GM21619 (cell line): ENCODE measurements at regions not wholly inside any gene's neighbourhood (a gene's known extent, or its start where the extent isn't known, plus 50 kb on each side); places are given as distances from the start of the nearest gene placed in this dataset.

ENCODE experiments used
- ATAC-seq: cut with Tn5 transposase; IDR thresholded peaks from one replicate; pipeline ENCODE4 v1.9.1; 2021; ENCODE audit not compliant: unreplicated experiment

DNA sequence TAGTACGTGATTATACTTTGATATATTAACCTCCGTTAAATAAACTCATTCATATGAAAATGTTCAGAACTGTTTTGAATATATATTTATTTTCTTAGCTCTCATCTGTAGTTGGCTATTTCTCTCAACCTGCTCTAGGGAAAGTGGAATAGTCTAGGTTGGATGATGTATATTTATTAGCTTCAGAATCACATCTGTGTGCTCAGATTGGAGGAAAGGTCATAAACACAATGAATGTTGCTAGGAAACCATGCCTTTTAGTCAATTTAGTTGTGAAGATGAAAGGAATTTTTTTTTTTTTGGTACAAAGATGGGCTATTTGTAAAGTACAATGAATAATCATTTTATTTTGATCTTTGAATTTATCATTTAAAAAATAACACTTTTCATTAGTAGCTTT is 439.1 kb downstream of the FOXG1 start:
- no peak for ATAC-seq

DNA sequence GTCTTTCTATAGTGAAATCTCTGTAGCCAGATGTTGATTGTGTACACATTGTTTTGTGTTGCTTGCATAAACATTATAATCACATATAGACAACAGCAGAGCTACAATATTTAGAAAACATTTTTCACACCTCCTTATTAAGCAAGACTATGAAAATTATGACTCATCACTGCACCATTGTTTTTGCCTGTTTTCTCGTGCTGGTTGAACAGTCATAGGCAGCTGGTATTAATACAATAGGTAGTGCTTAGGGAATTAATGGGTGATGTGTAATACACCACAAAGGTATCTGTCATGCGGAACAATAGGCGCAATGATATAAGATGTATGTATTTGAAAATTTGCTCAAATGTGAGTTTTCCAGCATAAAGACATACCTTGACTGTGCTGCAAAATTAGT is 449.3 kb downstream of the FOXG1 start:
- ATAC-seq = no peak

DNA sequence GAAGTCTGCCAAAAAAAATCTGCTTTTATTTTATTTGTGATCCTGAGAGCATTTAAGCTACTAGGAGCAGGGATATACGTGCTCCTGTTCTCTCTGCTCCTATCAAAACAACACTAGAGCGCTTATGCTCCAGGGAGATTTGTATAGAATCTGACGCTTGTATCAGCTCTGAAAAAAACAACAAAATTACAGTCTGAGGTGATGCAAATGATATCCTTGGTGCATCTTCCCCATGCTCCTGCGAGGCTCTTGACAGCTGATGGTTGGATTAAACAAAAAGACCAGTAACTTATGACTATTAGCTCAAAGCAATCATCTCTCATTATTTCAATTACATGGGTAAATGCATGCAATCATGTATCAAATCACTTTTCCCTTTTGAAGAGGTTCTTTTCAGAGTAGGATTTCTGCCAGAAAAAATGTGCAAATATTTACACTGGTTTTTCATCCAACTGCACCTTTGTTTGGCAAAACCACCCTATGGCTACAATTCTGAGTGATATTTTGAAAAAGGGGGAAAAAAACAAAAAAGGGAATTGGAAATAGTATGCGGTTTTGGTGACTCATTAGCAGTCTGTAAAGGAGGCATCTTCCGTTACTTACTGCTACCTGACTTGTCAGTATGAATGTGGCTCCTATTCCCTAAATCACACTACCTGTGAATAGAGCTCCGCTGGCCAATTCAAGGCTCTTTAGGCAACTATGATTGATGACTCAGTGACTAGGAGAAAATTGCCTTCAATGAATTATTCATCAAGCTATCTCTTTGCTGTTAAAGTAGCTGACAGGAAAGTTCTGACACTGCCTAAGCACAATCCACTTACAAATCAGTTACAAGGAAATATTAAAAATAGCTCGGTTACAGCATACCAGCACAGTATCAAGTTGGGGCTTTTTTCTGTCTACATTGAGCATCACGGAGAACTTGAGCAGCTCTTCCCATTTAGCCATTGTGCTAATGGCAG is 450.0 kb downstream of the FOXG1 start:
- ATAC-seq = no peak

DNA sequence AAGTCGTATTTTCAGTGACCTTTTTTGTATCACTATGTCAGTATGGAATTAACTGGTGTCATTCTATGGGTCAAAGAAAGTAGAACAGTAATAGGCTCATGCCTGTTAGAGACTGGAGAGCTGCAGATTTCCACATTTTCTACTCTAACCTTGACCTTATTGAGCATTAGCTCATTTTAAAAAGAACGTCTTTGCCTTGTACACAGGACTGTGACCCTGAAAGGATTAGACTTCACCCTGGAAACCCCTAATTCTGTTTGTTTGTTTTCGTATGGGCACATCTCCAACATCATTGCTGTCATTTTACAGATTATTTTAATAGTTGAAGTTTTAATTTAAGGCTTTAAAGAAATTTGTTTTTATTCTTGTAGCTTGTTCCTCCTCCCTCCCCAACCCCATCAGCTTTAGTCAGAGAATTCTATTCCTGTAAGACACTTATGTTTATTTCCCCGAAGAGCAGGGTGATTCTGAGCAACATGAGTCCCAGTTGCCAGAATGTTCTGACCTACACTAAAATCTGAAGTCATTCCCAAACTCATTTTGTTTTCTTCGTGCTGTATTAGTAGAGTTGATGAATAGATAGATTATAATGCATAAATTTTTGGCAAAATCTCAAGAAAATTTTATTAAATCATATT is 451.3 kb downstream of the FOXG1 start:
- ATAC-seq = no peak

DNA sequence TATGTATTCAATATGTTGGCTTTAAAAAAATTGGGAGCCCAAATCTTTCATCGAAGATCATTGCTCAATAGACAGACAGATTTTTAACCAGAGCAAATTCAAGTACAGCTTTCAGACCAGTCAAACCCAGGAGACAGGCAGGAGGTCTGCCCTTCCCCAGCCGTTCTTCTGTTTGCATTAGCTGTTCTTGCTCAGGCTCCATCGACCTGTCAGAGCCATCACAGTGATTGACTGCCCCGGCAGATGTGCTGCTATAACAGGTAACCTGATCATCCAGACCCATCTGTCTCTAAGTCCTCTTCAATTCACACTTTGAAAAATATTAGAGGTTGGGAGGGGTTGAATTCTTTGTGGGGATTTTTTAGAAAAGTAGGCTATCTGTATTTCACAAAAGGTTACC is 453.5 kb downstream of the FOXG1 start:
- no peak for ATAC-seq

DNA sequence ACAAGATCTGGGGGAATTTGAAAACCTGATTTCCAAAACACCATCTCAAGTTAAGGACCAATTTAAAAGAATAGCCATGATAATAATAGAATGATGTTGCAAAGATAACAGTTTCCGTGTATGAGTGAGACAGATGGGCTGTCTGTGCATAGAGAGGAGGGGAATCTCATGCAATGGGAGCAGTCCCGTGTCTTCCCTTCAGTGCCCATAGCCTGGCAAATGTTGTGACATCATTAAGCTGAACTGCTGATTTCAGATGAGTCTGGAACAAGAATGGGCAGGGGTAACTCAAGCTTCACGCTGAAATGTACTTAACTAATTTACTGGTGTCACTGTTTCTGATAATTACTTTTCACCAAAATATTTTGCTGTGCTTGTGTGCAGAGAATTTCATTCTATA is 454.0 kb downstream of the FOXG1 start:
- ATAC-seq = no peak

DNA sequence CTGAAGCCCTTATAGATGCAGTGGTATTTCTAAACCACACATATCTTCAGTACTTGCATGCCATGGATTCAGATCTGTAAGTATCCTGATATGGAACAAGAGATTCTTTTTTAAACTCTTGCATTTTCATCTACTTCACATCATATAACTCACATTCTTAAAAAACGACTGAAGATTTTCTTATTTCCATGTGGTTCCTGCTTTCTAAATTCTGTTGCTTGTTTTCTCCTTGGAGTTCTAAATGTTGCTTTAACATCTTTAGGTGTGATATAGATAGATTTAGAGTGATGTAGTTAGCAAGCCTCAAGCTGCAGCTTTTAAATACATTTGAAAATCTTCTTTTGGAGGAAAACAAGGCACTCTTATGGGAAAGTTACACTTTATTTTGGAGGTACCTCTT is 455.4 kb downstream of the FOXG1 start:
- ATAC-seq = no peak

DNA sequence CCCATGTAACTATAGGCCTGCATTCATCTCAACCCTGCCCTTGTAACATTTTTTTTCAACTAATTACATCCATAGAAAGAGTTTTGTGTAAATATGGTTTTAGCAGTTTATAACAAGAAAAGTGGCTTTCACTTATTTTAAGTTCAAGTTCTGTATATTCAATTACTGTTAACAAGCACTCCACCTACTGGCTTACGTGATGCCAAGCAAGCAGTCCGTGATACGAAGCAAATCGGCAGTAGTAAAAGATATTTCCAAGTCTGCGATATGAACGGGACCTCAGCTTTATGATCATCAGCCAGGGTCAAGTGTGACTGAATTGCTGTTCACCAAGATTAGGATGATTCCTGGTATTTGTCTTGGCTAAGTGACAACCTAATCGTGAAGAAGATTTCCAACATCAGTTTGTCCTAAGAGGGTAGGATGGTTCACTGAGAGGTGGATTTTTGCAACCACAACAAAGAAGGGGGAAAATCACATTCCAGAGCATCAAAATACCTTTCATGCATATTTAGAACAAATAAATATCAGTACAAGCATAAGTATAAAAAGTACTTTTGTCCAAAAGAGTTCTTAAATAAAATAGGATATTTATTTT is 456.2 kb downstream of the FOXG1 start:
- no peak for ATAC-seq

DNA sequence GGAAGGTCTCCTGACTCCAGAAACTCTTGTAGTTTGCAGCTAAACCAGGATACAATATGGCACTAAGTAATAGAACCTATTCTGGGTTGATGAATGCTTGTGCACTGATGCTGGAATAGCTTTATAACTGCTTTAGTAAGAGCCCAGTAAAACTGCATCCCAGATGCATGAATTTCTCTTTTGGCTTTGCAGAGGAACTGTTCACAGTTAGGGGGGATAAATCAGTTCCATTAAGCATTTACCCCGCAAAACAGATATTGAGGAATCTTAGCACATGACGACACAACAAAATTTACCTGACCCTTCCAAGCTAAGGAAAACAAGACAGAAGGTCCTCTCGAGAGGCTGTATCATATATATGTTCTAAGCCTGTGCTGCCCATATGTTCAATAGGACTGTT is 457.4 kb downstream of the FOXG1 start:
- ATAC-seq = no peak

DNA sequence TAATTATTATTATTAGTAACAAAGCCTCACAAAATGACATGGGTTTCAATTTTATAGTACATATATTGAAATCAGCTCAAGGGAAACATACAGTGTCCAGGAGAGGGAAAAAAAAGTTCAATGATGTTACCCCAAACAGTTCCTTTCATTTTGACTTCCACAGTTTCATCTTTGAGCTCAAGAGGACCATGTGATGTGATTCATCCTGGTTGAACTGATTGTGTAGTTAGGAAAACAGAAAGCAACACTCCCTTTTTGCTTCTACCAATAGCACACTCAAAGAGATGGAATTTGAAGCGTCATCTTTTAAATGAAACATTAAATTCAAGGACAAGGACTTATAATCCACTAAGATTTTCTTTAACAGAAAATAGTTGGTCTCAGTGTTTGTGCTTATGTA is 461.0 kb downstream of the FOXG1 start:
- no peak for ATAC-seq

DNA sequence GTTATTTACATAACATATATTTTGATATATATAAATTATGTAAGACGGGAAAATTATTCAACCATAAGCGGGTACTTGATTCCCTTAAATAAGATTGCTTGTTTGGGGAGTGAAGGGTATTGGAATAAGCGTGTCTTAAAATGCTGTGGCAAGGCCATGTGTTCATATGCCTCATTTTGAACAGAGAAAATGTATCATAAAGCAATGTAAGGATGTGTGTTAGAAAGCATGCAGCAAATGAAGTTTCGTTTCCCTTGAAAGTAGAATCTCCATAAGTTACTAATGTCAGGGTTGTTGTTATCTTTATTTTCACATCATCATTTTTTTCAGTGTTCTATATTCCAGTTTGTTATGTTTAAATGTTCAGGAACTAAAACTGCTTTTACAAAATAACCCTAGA is 465.6 kb downstream of the FOXG1 start:
- ATAC-seq = no peak

DNA sequence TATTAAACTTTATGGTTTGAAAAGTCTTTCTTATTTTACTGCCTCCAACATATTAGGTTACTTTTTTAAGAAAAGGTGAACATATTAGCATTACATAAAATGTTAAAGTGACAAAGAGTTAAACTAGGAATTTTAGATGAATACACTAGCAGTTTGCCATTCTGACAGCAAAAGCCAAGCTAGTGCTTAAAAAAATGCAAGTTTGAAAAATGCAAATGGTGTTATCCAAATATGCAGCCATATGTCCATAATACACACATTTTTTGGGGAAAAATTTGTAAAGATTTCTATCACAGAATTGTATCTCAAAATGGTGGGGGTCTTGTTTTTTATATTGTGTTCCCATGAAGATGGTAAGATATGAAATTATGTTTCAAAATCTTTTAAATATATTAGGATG is 466.1 kb downstream of the FOXG1 start:
- no peak for ATAC-seq

DNA sequence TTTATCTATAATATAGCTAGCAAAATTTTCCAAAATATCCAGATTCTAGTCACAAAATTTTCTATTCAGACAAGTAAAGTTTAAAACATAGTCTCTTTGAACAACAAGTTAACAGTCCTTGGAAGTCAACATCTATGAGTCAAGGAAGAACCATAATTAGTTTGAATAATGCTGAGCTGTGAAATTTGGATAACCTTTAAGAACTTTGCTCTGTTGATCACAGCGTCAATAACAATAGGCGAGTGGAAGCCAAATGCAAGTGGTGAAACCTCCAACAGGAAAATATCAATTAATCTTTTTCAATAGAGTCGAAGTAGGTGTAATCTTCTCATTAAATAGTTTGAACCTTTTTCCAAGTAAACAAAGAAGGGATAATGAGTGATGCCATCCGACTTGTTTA is 466.6 kb downstream of the FOXG1 start:
- ATAC-seq = no peak

DNA sequence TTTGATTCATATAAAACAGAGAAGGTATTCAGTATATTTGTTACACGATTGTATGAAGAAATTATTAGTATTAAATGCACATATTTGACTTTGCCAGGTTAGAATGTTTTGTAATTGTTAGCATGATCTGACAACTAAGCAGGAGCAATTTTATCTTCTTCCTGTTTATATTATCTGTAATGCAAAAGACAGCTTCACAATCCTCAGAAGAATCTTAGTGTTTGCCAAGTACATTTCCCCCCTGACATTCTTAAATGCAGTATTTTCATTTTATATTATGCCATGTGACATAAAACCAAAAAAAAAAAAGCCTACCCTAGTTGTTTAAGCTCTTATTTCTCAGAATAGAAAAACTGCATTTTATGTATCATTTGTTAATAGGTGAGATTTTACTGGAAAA is 469.4 kb downstream of the FOXG1 start:
- ATAC-seq = no peak

DNA sequence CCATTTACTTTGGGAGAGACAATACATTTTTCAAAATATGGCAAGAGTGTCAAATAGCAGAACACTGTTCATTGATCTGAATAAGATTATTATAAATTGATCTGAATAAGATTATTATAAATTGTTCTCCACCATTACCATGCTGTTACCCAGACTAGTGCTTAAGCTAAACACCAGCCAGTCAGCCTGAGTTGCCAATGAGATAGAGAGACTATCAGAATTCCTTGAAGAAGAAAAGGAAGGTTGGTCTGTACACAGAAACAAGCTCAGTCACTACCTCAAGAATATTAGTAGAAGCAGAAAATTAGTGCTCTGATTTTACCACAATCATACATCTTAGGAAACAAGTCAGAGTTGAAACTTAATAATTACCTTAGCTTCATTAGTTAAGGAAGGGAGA is 469.8 kb downstream of the FOXG1 start:
- no peak for ATAC-seq

DNA sequence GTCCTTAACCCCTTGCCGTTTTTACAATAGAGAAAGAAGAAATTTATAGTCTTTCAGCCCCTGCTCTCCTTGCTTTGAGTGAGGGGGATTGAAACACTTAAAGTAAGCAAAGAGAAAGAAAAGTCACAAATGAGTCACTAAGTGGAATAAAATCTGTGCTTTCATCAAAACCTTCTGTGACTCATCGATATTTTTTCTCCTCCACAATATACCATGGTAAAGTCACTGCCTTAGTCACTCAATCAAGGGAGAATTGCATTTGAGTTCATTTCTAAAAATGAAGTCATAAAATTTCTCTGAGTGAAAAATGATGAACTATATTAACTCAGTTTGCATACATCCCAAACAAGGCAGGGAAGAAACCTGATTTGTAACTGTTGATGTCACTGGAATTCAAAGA is 470.3 kb downstream of the FOXG1 start:
- ATAC-seq = no peak

DNA sequence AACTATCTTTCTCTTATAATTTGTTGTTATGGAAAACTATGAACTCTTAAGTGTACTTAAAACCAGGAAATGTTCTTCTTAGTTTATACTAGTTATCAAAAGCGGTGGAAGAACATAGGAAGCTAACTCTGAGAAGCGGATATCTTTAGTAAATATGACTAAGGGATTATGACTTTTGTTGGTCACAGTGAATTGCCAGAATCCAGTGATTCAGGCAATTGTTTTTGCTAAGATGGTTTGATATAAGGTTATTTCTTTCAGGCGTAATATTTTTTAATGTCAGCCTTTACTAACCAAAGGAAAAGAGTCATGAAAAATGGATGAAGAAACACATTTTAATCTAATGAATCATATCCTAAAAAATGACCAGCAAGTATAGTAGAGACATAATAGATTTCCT is 473.5 kb downstream of the FOXG1 start:
- ATAC-seq = no peak

DNA sequence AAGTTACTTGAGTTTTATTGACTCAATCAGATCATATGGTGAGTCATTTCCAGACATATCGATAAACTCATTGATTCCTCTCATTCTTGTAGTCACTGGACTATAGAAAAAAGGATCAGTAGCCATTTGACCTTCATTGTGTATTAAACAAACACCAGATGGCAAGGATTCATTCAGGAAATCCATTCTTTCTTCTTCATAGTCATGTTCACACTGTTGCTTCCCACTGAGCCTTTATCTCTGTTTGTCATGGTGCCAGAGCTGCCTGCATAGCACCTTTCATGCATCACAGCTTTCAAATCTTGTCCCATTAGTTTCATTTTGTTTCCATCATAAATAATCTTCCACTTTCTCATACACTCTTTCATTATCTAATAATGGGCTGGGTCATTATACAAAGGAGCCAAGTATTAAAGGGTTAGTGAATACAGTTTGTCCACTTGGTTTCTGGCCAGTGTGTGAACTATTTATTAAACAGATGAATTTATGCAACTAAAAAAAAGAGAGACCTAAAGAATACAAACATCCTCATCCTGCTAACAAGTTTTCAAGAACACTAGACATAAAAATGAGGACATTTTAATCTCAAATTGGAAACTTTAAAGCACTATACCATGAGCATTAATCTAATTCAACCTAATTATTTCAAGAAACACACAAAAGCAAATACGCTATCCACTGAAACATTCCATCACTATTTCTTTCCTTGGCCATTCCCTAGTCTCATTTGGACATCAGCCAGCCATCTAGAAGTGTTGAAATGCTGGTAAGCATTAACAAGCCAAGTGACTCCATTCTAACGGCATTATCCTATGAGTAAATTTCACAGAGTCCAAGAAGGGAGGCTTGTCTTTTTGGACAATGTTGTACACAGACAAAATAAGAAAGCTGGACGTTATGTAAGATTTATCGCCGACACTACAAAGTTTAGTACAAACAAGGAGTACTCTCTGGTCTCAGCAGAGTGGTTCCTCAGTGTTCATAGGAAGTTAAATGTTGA is 476.5 kb downstream of the FOXG1 start:
- ATAC-seq = no peak

DNA sequence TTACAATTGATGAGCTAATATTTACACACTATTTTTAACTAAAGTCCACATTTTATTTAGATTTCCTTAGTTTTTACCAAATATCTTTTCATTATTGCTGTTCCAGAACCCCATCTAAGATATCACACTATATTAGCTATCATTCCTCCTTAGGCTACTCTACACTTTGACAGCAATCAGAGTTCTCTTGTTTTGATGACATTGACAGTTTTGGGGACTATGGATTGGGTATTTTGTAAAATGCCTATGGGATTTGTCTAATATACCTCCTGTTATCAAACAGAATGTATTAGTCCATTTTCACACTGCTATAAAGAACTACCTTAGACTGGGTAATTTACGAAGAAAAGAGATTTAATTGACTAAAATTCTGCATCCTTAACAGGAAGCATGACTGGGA is 489.1 kb downstream of the FOXG1 start:
- ATAC-seq = no peak

DNA sequence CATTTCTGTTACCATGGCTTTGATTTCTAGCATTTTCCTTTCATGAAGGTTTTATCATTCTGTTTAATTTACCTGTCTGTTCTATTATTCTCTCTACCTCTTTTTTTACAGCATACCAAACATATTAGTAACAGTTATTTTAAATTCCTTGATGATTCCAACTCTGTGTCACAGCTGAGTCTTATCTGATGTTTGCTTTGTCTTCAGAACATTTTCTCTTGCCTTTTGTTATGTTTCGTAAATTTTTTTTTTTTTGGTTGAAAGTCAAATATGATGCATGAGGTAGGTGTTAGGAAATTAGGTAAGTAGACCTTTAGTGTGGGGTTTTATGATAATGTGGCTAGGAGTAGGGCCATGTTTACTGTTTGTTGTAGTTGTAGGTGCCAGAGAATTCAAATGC is 496.4 kb downstream of the FOXG1 start:
- no peak for ATAC-seq

DNA sequence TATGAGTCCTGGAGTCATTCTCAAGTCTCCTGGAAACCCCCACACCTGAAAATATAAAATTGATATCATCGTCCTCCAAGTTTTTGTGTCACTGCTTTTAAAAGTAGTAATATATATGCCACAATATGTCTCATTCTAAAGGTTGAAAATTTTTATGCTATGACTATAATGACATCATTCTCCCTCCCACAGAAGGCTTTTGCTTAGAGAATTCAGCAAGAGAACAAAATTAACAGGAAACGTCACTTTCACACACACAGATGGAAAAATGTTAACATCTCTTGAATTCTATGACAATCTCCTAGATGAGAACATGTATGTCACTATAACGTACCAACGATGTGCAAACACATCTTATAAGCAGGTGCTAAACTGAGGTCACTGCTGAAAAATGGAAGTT is 498.3 kb downstream of the FOXG1 start:
- no peak for ATAC-seq
